B cell (primary cell): ENCODE measurements at regions not wholly inside any gene's neighbourhood (a gene's known extent, or its start where the extent isn't known, plus 50 kb on each side); places are given as distances from the start of the nearest gene placed in this dataset.
"Not testable (repeated sequence)": the region's sequence is repeated elsewhere in the genome, so short reads cannot be mapped to it uniquely, and the experiment has no call there.

Experiments
- ATAC-seq: fragments of 200-7000 bp; cut with Tn5 transposase; one replicate; pipeline ENCODE4 v1.10.0; 2021; ENCODE audit warnings: low read depth, mild to moderate bottlenecking, moderate number of reproducible peaks, moderate library complexity
- CTCF ChIA-PET: fragments of 350-600 bp; sonication (Branson Sonifier 250); formaldehyde crosslinking; loops from one replicate; lab custom pipeline; 2021; ENCODE audit warnings: antibody characterized with exemption, inconsistent platforms; lab: Charles Lee
- POLR2A ChIA-PET: fragments of 350-600 bp; sonication (Branson Sonifier 250); formaldehyde crosslinking; loops from one replicate; lab custom pipeline; 2021; ENCODE audit warnings: antibody characterized with exemption; lab: Charles Lee
- DNase-seq: peaks from one replicate; pipeline ENCODE4 v3.0.0; 2013
- H2AFZ ChIP-seq: 2 replicates; pipeline ENCODE4 v1.6.1; 2012; ENCODE audit warnings: mild to moderate bottlenecking, low read depth, low read length; ENCODE audit not compliant: insufficient read depth, poor library complexity, severe bottlenecking
- H3K27ac ChIP-seq, 2 donors: 1 replicate in 1 of 2; 2 replicates in 1 of 2; pipeline ENCODE4 v1.5.1; 2012 to 2013; ENCODE audit warnings: low read length in 2 of 2, mild to moderate bottlenecking in 2 of 2, moderate library complexity in 1 of 2
- H3K27me3 ChIP-seq, 4 experiments: fragments of 200-600 bp in 1 of 4; sonication (generic) in 1 of 4; replicated peaks in 1 of 4; 1 replicate in 2 of 4; 2 replicates in 2 of 4; pipeline versions ENCODE4 v1.6.1 to v1.7.0; 2013 to 2016; ENCODE audit warnings: low read length in 3 of 4, mild to moderate bottlenecking in 2 of 4, mixed read lengths in 1 of 4, moderate library complexity in 1 of 4; ENCODE audit not compliant: insufficient read depth in 4 of 4, control insufficient read depth in 3 of 4; ENCODE audit errors: control extremely low read depth in 1 of 4
- H3K36me3 ChIP-seq, 2 experiments: replicated peaks in 1 of 2; 1 replicate in 1 of 2; 2 replicates in 1 of 2; pipeline versions ENCODE4 v1.6.1 to v1.7.1; 2013; ENCODE audit warnings: low read length in 1 of 2; ENCODE audit not compliant: insufficient read depth in 2 of 2, control insufficient read depth in 1 of 2; ENCODE audit errors: control extremely low read depth in 1 of 2, extremely low read depth in 1 of 2
- H3K4me1 ChIP-seq, 2 donors: fragments of 200-600 bp in 1 of 2; sonication (generic) in 1 of 2; 1 replicate in 1 of 2; 2 replicates in 1 of 2; pipeline versions ENCODE4 v1.5.1 to v1.6.1; 2013 to 2017; ENCODE audit warnings: low read length in 2 of 2; ENCODE audit not compliant: control insufficient read depth in 2 of 2, insufficient read depth in 2 of 2
- H3K4me2 ChIP-seq: replicated peaks from 2 replicates; pipeline ENCODE3; 2012; ENCODE audit warnings: mild to moderate bottlenecking, low read depth, low read length; ENCODE audit not compliant: poor library complexity, severe bottlenecking
- H3K4me3 ChIP-seq, 5 experiments: fragments of 200-600 bp in 1 of 5; sonication (generic) in 1 of 5; 1 replicate in 3 of 5; 2 replicates in 2 of 5; pipeline versions ENCODE4 v1.5.1 to v1.7.0; 2011 to 2016; ENCODE audit warnings: low read length in 4 of 5, mild to moderate bottlenecking in 4 of 5, low read depth in 2 of 5, control low read depth in 1 of 5, moderate library complexity in 1 of 5; ENCODE audit not compliant: insufficient read depth in 1 of 5; ENCODE audit errors: control extremely low read depth in 1 of 5, extremely low read depth in 1 of 5
- H3K79me2 ChIP-seq: fragments of 200-600 bp; sonication (generic); one replicate; pipeline ENCODE4 v1.6.0; 2016; ENCODE audit warnings: low read length; ENCODE audit not compliant: control insufficient read depth, insufficient read depth
- H3K9ac ChIP-seq: fragments of 200-600 bp; sonication (generic); 2 replicates; pipeline ENCODE4 v1.6.1; 2017; ENCODE audit warnings: mild to moderate bottlenecking, low read length, moderate library complexity
- H3K9me3 ChIP-seq, 3 donors: one replicate each; pipeline versions ENCODE4 v1.6.1 to v1.7.1; 2013; ENCODE audit warnings: low read length in 2 of 3; ENCODE audit not compliant: control insufficient read depth in 2 of 3, insufficient read depth in 1 of 3; ENCODE audit errors: control extremely low read depth in 1 of 3
- H4K20me1 ChIP-seq: 2 replicates; pipeline ENCODE4 v1.6.0; 2012; ENCODE audit warnings: mild to moderate bottlenecking, low read length; ENCODE audit not compliant: insufficient read depth, control insufficient read depth, poor library complexity, severe bottlenecking
- H3K27ac Mint-ChIP-seq: one replicate; pipeline ENCODE4 v1.8.0; 2021; ENCODE audit warnings: mixed read lengths
- H3K27me3 Mint-ChIP-seq: one replicate; pipeline ENCODE4 v1.8.0; 2021; ENCODE audit warnings: mixed read lengths
- H3K4me1 Mint-ChIP-seq: one replicate; pipeline ENCODE4 v1.8.0; 2021; ENCODE audit warnings: mixed read lengths
- H3K4me3 Mint-ChIP-seq: one replicate; pipeline ENCODE4 v1.8.0; 2021; ENCODE audit warnings: mixed read lengths
- H3K9me3 Mint-ChIP-seq: one replicate; pipeline ENCODE4 v1.8.0; 2022; ENCODE audit warnings: mixed read lengths; ENCODE audit not compliant: insufficient read depth
- EZH2 ChIP-seq: IDR thresholded peaks from 2 replicates; pipeline ENCODE4 v1.6.1; 2012; ENCODE audit warnings: borderline replicate concordance, low read depth, mild to moderate bottlenecking, moderate library complexity, low read length; ENCODE audit not compliant: insufficient read depth, poor library complexity, severe bottlenecking
- whole genome bisulfite sequencing: methylation state at CpG from one replicate; pipeline ENCODE4 v1.1.5; 2013; ENCODE audit warnings: missing lambda C conversion rate; ENCODE audit not compliant: insufficient coverage; 5-methylcytosine and 5-hydroxymethylcytosine counted together
- intact Hi-C: fragments of 100-400 bp; cut with micrococcal nuclease; formaldehyde crosslinking; loops from one replicate; pipeline ENCODE4 v1.10.0; 2022
- TF ChIP-seq, protein P1 (sequence below): fragments of 200-600 bp; IDR thresholded peaks from one replicate; pipeline ENCODE4 v1.8.0; 2022; ENCODE audit warnings: antibody characterized with exemption, mild to moderate bottlenecking

GRCh38 chr7:360454-361100 is 70.6 kb downstream of the FOXL3 start:
- TF ChIP-seq EZH2, result no peak
- TF ChIP-seq, protein P1, sequence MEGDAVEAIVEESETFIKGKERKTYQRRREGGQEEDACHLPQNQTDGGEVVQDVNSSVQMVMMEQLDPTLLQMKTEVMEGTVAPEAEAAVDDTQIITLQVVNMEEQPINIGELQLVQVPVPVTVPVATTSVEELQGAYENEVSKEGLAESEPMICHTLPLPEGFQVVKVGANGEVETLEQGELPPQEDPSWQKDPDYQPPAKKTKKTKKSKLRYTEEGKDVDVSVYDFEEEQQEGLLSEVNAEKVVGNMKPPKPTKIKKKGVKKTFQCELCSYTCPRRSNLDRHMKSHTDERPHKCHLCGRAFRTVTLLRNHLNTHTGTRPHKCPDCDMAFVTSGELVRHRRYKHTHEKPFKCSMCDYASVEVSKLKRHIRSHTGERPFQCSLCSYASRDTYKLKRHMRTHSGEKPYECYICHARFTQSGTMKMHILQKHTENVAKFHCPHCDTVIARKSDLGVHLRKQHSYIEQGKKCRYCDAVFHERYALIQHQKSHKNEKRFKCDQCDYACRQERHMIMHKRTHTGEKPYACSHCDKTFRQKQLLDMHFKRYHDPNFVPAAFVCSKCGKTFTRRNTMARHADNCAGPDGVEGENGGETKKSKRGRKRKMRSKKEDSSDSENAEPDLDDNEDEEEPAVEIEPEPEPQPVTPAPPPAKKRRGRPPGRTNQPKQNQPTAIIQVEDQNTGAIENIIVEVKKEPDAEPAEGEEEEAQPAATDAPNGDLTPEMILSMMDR, result no peak
- peaks cover 34% of the 10 kb centered on the region for H3K4me1 Mint-ChIP-seq
- DNase-seq, result no peak

DNA sequence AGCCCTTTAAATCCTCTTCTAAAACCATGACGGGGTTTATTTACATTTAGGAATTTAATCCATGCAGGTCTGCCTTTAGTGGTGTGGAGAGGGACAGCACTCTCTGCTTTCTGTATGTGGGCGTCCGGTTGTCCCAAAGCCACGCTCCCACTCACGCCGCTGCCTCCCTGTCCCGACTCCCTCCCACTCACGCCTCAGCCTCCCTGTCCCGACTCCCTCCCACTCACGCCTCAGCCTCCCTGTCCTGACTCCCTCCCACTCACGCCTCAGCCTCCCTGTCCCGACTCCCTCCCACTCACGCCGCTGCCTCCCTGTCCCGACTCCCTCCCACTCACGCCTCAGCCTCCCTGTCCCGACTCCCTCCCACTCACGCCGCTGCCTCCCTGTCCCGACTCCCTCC is 71.2 kb downstream of the FOXL3 start:
- intact Hi-C loops, H3K27ac Mint-ChIP-seq, POLR2A ChIA-PET, H4K20me1 ChIP-seq, CTCF ChIA-PET, DNase-seq, H3K79me2 ChIP-seq, H3K9me3 Mint-ChIP-seq, H3K4me3 ChIP-seq, H3K4me3 Mint-ChIP-seq, ATAC-seq, H3K36me3 ChIP-seq, H3K27ac ChIP-seq, H3K4me2 ChIP-seq, H2AFZ ChIP-seq, H3K9ac ChIP-seq: not testable (repeated sequence)
- Mint-ChIP-seq H3K27me3 (peaks cover 39% of the 10 kb centered on the region), H3K4me1 (peaks cover 40% of the 10 kb centered on the region)
- peaks cover 44 to 47% of the 10 kb centered on the region in 2 donors for H3K4me1 ChIP-seq
- H3K27me3 ChIP-seq, result peaks cover 0 to 39% (median 14%) of the 10 kb centered on the region in 4 experiments
- 87% methylated on average over 6 of the region's 20 CpGs for WGBS
- peaks cover 0 to 78% (median 13%) of the 10 kb centered on the region in 3 donors for H3K9me3 ChIP-seq

More at GRCh38 chr7:360454-361100, 70.6 kb downstream of the FOXL3 start:
- Mint-ChIP-seq H3K27me3 (peaks cover 33% of the 10 kb centered on the region), H3K9me3 (peaks cover 2% of the 10 kb centered on the region), H3K27ac (no peak overlapping the region), H3K4me3 (peak overlapping the region; percentile 26)
- Histone ChIP-seq H3K79me2 (no peaks in the 10 kb centered on the region), H3K27ac (no peak overlapping the region), H3K9ac (peak overlapping the region; percentile 40), H3K4me2 (peak overlapping the region; percentile 72), H3K27me3 (peaks cover 0 to 36% (median 13%) of the 10 kb centered on the region in 4 experiments), H3K9me3 (peaks cover 0 to 73% (median 13%) of the 10 kb centered on the region in 3 donors), H3K36me3 (no peaks in the 10 kb centered on the region), H4K20me1 (no peaks in the 10 kb centered on the region), H3K4me1 (peaks cover 38 to 41% of the 10 kb centered on the region in 2 donors), H3K4me3 (peak overlapping the region in 4 of 5 experiments; percentile 9 to 38 (median 24)), H2AFZ (peak overlapping the region; percentile 19)
- POLR2A ChIA-PET, result no interaction called here
- no peak for ATAC-seq
- intact Hi-C loops, result no loop called here
- whole genome bisulfite sequencing, result 54% methylated on average over 31 of the region's 39 CpGs
- CTCF ChIA-PET, result no interaction called here
